K562 (cell line): ENCODE measurements at regions not wholly inside any gene's neighbourhood (a gene's known extent, or its start where the extent isn't known, plus 50 kb on each side); places are given as distances from the start of the nearest gene placed in this dataset.

Source experiments
- ATAC-seq: fragments of 200-7000 bp; cut with Tn5 transposase; 3 replicates; pipeline ENCODE4 v1.9.1; 2020; ENCODE audit warnings: moderate library complexity
- BruUV-seq: library from RNA; stranded (reverse); fragments of 400-500 nt; replicated peaks from 2 replicates; lab custom pipeline; 2021; lab: Mats Ljungman, UMichigan
- CTCF ChIA-PET: fragments of 300-600 bp; formaldehyde crosslinking; extraction: SDS; loops from one replicate; lab custom pipeline; 2021; ENCODE audit warnings: low intra/inter-chr PET ratio; lab: Yijun Ruan, JAX
- POLR2A ChIA-PET: fragments of 300-600, 350-650 bp; sonication (Branson Sonifier 250); formaldehyde crosslinking; extraction: SDS; loops from one replicate; lab custom pipeline; 2021; ENCODE audit warnings: antibody characterized with exemption, inconsistent platforms; lab: Yijun Ruan, JAX
- DNase-seq, 4 experiments: peaks; one replicate each; pipeline versions ENCODE4 v3.0.0 to v3.0.0-alpha.2; 2011 to 2018; ENCODE audit warnings: low spot score in 3 of 4, mixed read lengths in 3 of 4; ENCODE audit errors: extremely low read depth in 1 of 4
- FAIRE-seq: peaks from 2 replicates; lab custom pipeline; 2011; peaks lifted over from hg19 to GRCh38; lab: Jason Lieb, UNC
- H2AFZ ChIP-seq: 2 replicates; pipeline ENCODE4 v1.6.0; 2011; ENCODE audit warnings: low read depth, low read length, control low read depth, inconsistent platforms
- H3K27ac ChIP-seq: fragments of 200-600 bp; 3 replicates; pipeline ENCODE4 v1.8.0; 2011; ENCODE audit warnings: low read depth, mild to moderate bottlenecking, control low read depth, inconsistent platforms, low read length, moderate library complexity, mixed read lengths; ENCODE audit errors: extremely low read depth
- H3K27me3 ChIP-seq, 2 experiments: fragments of 300-600 bp in 1 of 2; 2 replicates in 1 of 2; 3 replicates in 1 of 2; pipeline versions ENCODE4 v1.6.0 to v1.8.0; 2011; ENCODE audit warnings: inconsistent platforms in 2 of 2, low read length in 2 of 2, mild to moderate bottlenecking in 1 of 2, mixed read lengths in 1 of 2, moderate library complexity in 1 of 2; ENCODE audit not compliant: control insufficient read depth in 2 of 2, insufficient read depth in 2 of 2
- H3K36me3 ChIP-seq: fragments of 300-600 bp; 3 replicates; pipeline ENCODE4 v1.8.0; 2011; ENCODE audit warnings: mild to moderate bottlenecking, low read length, inconsistent platforms; ENCODE audit not compliant: control insufficient read depth, insufficient read depth
- H3K4me1 ChIP-seq, 2 experiments: fragments of 200-600 bp in 1 of 2; replicated peaks in 1 of 2; 2 replicates in 1 of 2; 3 replicates in 1 of 2; pipeline versions ENCODE4 v1.5.1 to v1.8.0; 2011; ENCODE audit warnings: inconsistent platforms in 2 of 2, low read length in 2 of 2, mild to moderate bottlenecking in 1 of 2, mixed read lengths in 1 of 2, moderate library complexity in 1 of 2; ENCODE audit not compliant: control insufficient read depth in 2 of 2, insufficient read depth in 2 of 2
- H3K4me2 ChIP-seq: 2 replicates; pipeline ENCODE4 v1.6.1; 2011; ENCODE audit warnings: low read length, control low read depth, inconsistent platforms, mixed read lengths; ENCODE audit not compliant: insufficient read depth
- H3K4me3 ChIP-seq: fragments of 200-600 bp; sonication (generic), shearing (Covaris generic); 2 replicates; pipeline ENCODE4 v1.5.1; 2016; ENCODE audit warnings: control low read depth, inconsistent platforms
- H3K79me2 ChIP-seq: fragments of 200-600 bp; 3 replicates; pipeline ENCODE4 v1.8.0; 2011; ENCODE audit warnings: low read length, inconsistent platforms; ENCODE audit not compliant: control insufficient read depth, insufficient read depth
- H3K9ac ChIP-seq, 2 experiments: 2 replicates each; pipeline versions ENCODE4 v1.6.0 to v1.6.1; 2011; ENCODE audit warnings: low read depth in 2 of 2, low read length in 2 of 2, control low read depth in 1 of 2, inconsistent platforms in 1 of 2, mild to moderate bottlenecking in 1 of 2, mixed read lengths in 1 of 2; ENCODE audit not compliant: insufficient read depth in 1 of 2
- H3K9me1 ChIP-seq: one replicate; pipeline ENCODE4 v1.6.0; 2011; ENCODE audit warnings: inconsistent platforms, mild to moderate bottlenecking, low read length, moderate library complexity; ENCODE audit not compliant: control insufficient read depth, insufficient read depth
- H3K9me3 ChIP-seq: replicated peaks from 2 replicates; pipeline ENCODE4 v1.5.1; 2011; ENCODE audit warnings: low read depth, low read length, inconsistent platforms; ENCODE audit not compliant: control insufficient read depth, insufficient read depth
- H4K20me1 ChIP-seq: replicated peaks from 2 replicates; pipeline ENCODE4 v1.6.1; 2011; ENCODE audit warnings: low read length, inconsistent platforms, mixed read lengths; ENCODE audit not compliant: control insufficient read depth, insufficient read depth
- AFF1 ChIP-seq, 2 experiments: fragments of 450-650 bp; IDR thresholded peaks; 2 replicates each; pipeline ENCODE4 v1.6.1; 2018; ENCODE audit warnings: mild to moderate bottlenecking in 2 of 2, low read depth in 1 of 2; ENCODE audit not compliant: partially characterized antibody in 2 of 2
- CHD2 ChIP-seq: IDR thresholded peaks from 2 replicates; pipeline ENCODE4 v1.6.1; 2011; ENCODE audit warnings: low read depth, low read length
- CREB3L1 ChIP-seq: fragments of 450-650 bp; IDR thresholded peaks from 2 replicates; pipeline ENCODE4 v1.6.1; 2014; ENCODE audit warnings: low read depth, mild to moderate bottlenecking, moderate library complexity, borderline replicate concordance
- DMBX1 ChIP-seq: fragments of 250-450 bp; sonication (Bioruptor Pico); IDR thresholded peaks from 2 replicates; pipeline ENCODE4 v1.8.0; 2022; ENCODE audit warnings: inconsistent platforms, mild to moderate bottlenecking, moderate library complexity, borderline replicate concordance
- FOXM1 ChIP-seq, 2 experiments: fragments of 450-650 bp in 1 of 2; sonication (generic) in 1 of 2; formaldehyde crosslinking in 1 of 2; IDR thresholded peaks; 2 replicates each; pipeline versions ENCODE4 v1.6.1 to v1.9.0; 2017 to 2022; ENCODE audit warnings: low read depth in 2 of 2, mild to moderate bottlenecking in 2 of 2, missing genetic modification reagents in 1 of 2, moderate library complexity in 1 of 2
- GTF3C2 ChIP-seq: IDR thresholded peaks from 3 replicates; pipeline ENCODE4 v1.6.1; 2011; ENCODE audit warnings: borderline replicate concordance, mild to moderate bottlenecking, moderate library complexity; ENCODE audit not compliant: insufficient read length; ENCODE audit errors: extremely low read depth
- HDAC6 ChIP-seq: IDR thresholded peaks from 2 replicates; pipeline ENCODE4 v1.6.1; 2012; ENCODE audit warnings: low read depth, mild to moderate bottlenecking, control low read depth, inconsistent platforms, low read length, moderate library complexity
- MAFG ChIP-seq: fragments of 450-650 bp; conservative IDR thresholded peaks from 2 replicates; pipeline ENCODE4 v1.6.1; 2016; ENCODE audit warnings: missing genetic modification characterization, missing compliant biosample characterization
- PYGO2 ChIP-seq: fragments of 450-650 bp; IDR thresholded peaks from 2 replicates; pipeline ENCODE4 v1.6.1; 2016; ENCODE audit warnings: mild to moderate bottlenecking, missing genetic modification characterization, moderate library complexity, missing compliant biosample characterization
- SP2 ChIP-seq: IDR thresholded peaks from 2 replicates; pipeline ENCODE4 v1.6.1; 2011; ENCODE audit warnings: mild to moderate bottlenecking, low read depth, low read length, moderate library complexity; ENCODE audit not compliant: poor library complexity, severe bottlenecking; ENCODE audit errors: extremely low read depth
- ZNF280A ChIP-seq: fragments of 450-650 bp; IDR thresholded peaks from 2 replicates; pipeline ENCODE4 v1.6.1; 2018; ENCODE audit warnings: mild to moderate bottlenecking, low read depth; ENCODE audit not compliant: partially characterized antibody
- in situ Hi-C: fragments of 300-500 bp; cut with MboI; formaldehyde crosslinking; loops from 4 replicates; pipeline ENCODE4 v1.15.0; 2018; ENCODE audit warnings: inconsistent platforms, mixed read lengths
- intact Hi-C: fragments of 100-400 bp; cut with micrococcal nuclease; formaldehyde crosslinking; loops from 2 replicates; pipeline ENCODE4 v1.14.2; 2022

GRCh38 chr4:17368408-17368807 is 143.5 kb downstream of the QDPR start:
- Histone ChIP-seq H3K4me1 (no peaks in the 10 kb centered on the region), H4K20me1 (no peaks in the 10 kb centered on the region), H3K27me3 (no peaks in the 10 kb centered on the region), H3K36me3 (no peaks in the 10 kb centered on the region), H3K9me3 (no peaks in the 10 kb centered on the region), H3K9me1 (no peaks in the 10 kb centered on the region), H2AFZ (no peak overlapping the region), H3K9ac (no peak overlapping the region), H3K4me3 (no peak overlapping the region), H3K79me2 (no peaks in the 10 kb centered on the region), H3K4me2 (no peak overlapping the region), H3K27ac (no peak overlapping the region)
- ChIA-PET CTCF (no interaction called here), POLR2A (interaction anchor here (0.7 kb wide), 1 partner anchor 57 kb away, joined by 3 read pairs; no protein-coding TSS in a partner anchor)
- FAIRE-seq (no peak), ATAC-seq (no peak), DNase-seq (no peak)
- in situ Hi-C loops (loop anchor here (25.0 kb wide), 1 partner anchor 1219 kb away; no protein-coding TSS in a partner anchor), intact Hi-C loops (no loop called here)
- no TSS peak for BruUV-seq
- no peak for TF ChIP-seq DMBX1
- no peak for TF ChIP-seq AFF1 (IDR thresholded peaks at IDR 0.05; ENCODE audit: low read depth in 1 of 2, partially characterized antibody in 2 of 2)
- TF ChIP-seq CHD2: no peak
- no peak for TF ChIP-seq PYGO2 (tag)
- TF ChIP-seq MAFG (tag): no peak
- TF ChIP-seq CREB3L1: no peak
- no peak for TF ChIP-seq GTF3C2
- TF ChIP-seq SP2: no peak
- no peak for TF ChIP-seq FOXM1 (IDR thresholded peaks at IDR 0.05; ENCODE audit: low read depth)
- TF ChIP-seq FOXM1 (CRISPR knock-in tag; IDR thresholded peaks at IDR 0.05; ENCODE audit: low read depth): no peak
- TF ChIP-seq ZNF280A: no peak
- no peak for TF ChIP-seq HDAC6
